Lung (tissue), 11 donors: ENCODE measurements at regions not wholly inside any gene's neighbourhood (a gene's known extent, or its start where the extent isn't known, plus 50 kb on each side); places are given as distances from the start of the nearest gene placed in this dataset.

Source experiments
- ATAC-seq: fragments of 200-7000 bp; cut with Tn5 transposase; one replicate; pipeline ENCODE4 v1.9.1; 2020; ENCODE audit warnings: moderate number of reproducible peaks; ENCODE audit not compliant: insufficient read depth, low FRiP score
- DNase-seq, 3 donors: peaks; one replicate each; pipeline ENCODE4 v3.0.0-alpha.2; 2013 to 2017
- H3K27ac ChIP-seq, 2 donors: one replicate each; pipeline ENCODE4 v1.5.1; 2013; ENCODE audit warnings: mild to moderate bottlenecking in 2 of 2, moderate library complexity in 2 of 2, control low read depth in 1 of 2, inconsistent platforms in 1 of 2, low read depth in 1 of 2, low read length in 1 of 2
- H3K27me3 ChIP-seq, 3 donors: one replicate each; pipeline ENCODE4 v1.5.1; 2013; ENCODE audit warnings: low read length in 2 of 3; ENCODE audit not compliant: control insufficient read depth in 3 of 3, insufficient read depth in 3 of 3
- H3K36me3 ChIP-seq, 4 donors: one replicate each; pipeline ENCODE4 v1.5.1; 2013; ENCODE audit warnings: low read length in 4 of 4, mild to moderate bottlenecking in 1 of 4, moderate library complexity in 1 of 4; ENCODE audit not compliant: control insufficient read depth in 4 of 4, insufficient read depth in 4 of 4
- H3K4me1 ChIP-seq, 5 donors: one replicate each; pipeline ENCODE4 v1.5.1; 2013; ENCODE audit warnings: low read length in 5 of 5, mild to moderate bottlenecking in 2 of 5, moderate library complexity in 1 of 5; ENCODE audit not compliant: control insufficient read depth in 5 of 5, insufficient read depth in 5 of 5
- H3K4me3 ChIP-seq: one replicate; pipeline ENCODE4 v1.5.1; 2013; ENCODE audit warnings: mild to moderate bottlenecking, control low read depth, moderate library complexity
- H3K9ac ChIP-seq, 2 donors: one replicate each; pipeline ENCODE4 v1.5.1; 2013; ENCODE audit warnings: low read length in 2 of 2, control low read depth in 1 of 2; ENCODE audit not compliant: insufficient read depth in 1 of 2
- H3K9me3 ChIP-seq, 4 donors: one replicate each; pipeline ENCODE4 v1.5.1; 2013; ENCODE audit warnings: low read length in 3 of 4, mild to moderate bottlenecking in 1 of 4, moderate library complexity in 1 of 4; ENCODE audit not compliant: control insufficient read depth in 4 of 4, insufficient read depth in 3 of 4
- CTCF ChIP-seq: IDR thresholded peaks from 2 replicates; pipeline ENCODE4 v1.5.1; 2012; ENCODE audit warnings: mild to moderate bottlenecking; ENCODE audit errors: control extremely low read depth, extremely low read depth
- WGBS, 2 donors: extraction: QIAGEN DNeasy Blood & Tissue Kit; methylation state at CpG; one replicate each; pipeline ENCODE4 v1.1.7; 2013; 5-methylcytosine and 5-hydroxymethylcytosine counted together
- donor health status: control.
- donor health status: control.
- donor health status: Bipolar disorder and iron deficiency.
- donor health status: healthy.
- donor health status: DM: yes; HTN: yes; CAD: no.

DNA sequence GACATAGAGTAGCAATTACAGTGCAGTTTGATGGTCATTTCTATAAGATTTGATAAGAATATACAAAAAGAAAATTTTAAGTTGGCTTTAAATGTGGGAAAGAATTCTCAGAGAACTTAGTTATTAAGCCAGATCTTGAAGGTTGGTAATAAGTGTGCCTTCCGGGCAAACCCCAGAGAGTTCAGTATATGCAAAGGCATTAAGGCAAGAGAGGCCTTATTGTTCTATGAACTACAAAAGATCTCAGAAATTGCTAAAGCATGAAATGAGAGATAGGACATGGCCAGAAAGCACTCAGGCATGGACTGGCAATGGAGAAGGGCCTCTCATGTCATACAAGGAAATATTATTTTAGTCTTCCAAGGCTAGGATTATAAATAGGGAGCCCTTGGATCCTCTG lies 390.2 kb upstream of the C1orf87 start:
- no peaks in the 10 kb centered on the region for H3K4me1 ChIP-seq
- H3K4me3 ChIP-seq = no peak overlapping the region
- WGBS, 2 donors = 91 to 97% methylated on average over 1 of the region's 1 CpG
- no peak overlapping the region for H3K27ac ChIP-seq
- DNase-seq (no peak), ATAC-seq (no peak)
- no peaks in the 10 kb centered on the region for H3K27me3 ChIP-seq
- no peak overlapping the region for H3K9ac ChIP-seq
- no peaks in the 10 kb centered on the region for H3K36me3 ChIP-seq
- H3K9me3 ChIP-seq = no peaks in the 10 kb centered on the region
- TF ChIP-seq CTCF = no peak

GRCh38 chr1:60463146-60463545 lies 389.6 kb upstream of the C1orf87 start:
- Histone ChIP-seq H3K9ac (no peak overlapping the region), H3K9me3 (no peaks in the 10 kb centered on the region), H3K4me1 (no peaks in the 10 kb centered on the region), H3K27ac (no peak overlapping the region), H3K27me3 (no peaks in the 10 kb centered on the region), H3K36me3 (no peaks in the 10 kb centered on the region), H3K4me3 (no peak overlapping the region)
- TF ChIP-seq CTCF = no peak
- 82 to 85% methylated on average over 2 of the region's 2 CpGs for WGBS, 2 donors
- ATAC-seq = no peak
- DNase-seq = no peak

- no peak for TF ChIP-seq CTCF
- Histone ChIP-seq H3K4me3 (no peak overlapping the region), H3K27ac (no peak overlapping the region), H3K4me1 (no peaks in the 10 kb centered on the region), H3K27me3 (no peaks in the 10 kb centered on the region), H3K36me3 (no peaks in the 10 kb centered on the region), H3K9ac (no peak overlapping the region), H3K9me3 (peaks cover 0 to 4% (median 1%) of the 10 kb centered on the region in 4 donors)
- DNase-seq = no peak
- WGBS, 2 donors = 85 to 86% methylated on average over 5 of the region's 5 CpGs
- ATAC-seq = no peak
Measured at GRCh38 chr1:60461925-60462595, 388.5 kb upstream of the C1orf87 start.

DNA sequence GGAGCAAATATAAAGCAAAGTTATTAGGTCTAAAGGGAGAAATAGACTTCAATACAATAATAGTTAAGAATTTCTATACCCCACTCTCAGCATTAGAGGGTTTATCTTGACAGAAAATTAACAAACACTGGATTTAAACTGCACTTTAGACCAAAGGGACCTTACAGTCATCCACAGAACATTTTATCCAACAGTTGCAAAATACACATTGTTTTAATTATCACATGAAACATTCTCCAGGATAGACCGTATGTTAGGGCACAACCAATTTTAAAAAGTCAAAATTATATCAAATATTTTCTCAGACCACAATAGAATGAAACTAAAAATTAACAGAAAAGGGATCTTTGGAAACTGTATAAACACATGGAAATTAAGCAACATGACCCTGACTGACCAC lies 384.5 kb upstream of the C1orf87 start:
- no peak for ATAC-seq
- 84 to 94% methylated on average over 1 of the region's 1 CpG for WGBS, 2 donors
- H3K4me1 ChIP-seq = no peaks in the 10 kb centered on the region
- H3K27me3 ChIP-seq = no peaks in the 10 kb centered on the region
- peaks cover 0 to 6% (median 3%) of the 10 kb centered on the region in 4 donors for H3K9me3 ChIP-seq
- TF ChIP-seq CTCF = no peak
- H3K9ac ChIP-seq = no peak overlapping the region
- no peak overlapping the region for H3K27ac ChIP-seq
- no peaks in the 10 kb centered on the region for H3K36me3 ChIP-seq
- DNase-seq = no peak
- no peak overlapping the region for H3K4me3 ChIP-seq
